GM03348 (cell line): ENCODE measurements at regions not wholly inside any gene's neighbourhood (a gene's known extent, or its start where the extent isn't known, plus 50 kb on each side); places are given as distances from the start of the nearest gene placed in this dataset.

Experiments used
- DNase-seq: peaks from one replicate; pipeline ENCODE4 v3.0.0; 2012; ENCODE audit warnings: low spot score

GRCh38 chr16:66171578-66171977 is 194.9 kb upstream of the CDH5 start:
- DNase-seq = no peak

GRCh38 chr16:66170989-66171388 is 195.5 kb upstream of the CDH5 start:
- DNase-seq = no peak

GRCh38 chr16:66169817-66170216 is 196.7 kb upstream of the CDH5 start:
- DNase-seq = no peak

GRCh38 chr16:66168777-66169176 is 197.7 kb upstream of the CDH5 start:
- DNase-seq = no peak

- no peak for DNase-seq
These were observed 198.8 kb upstream of the CDH5 start for GRCh38 chr16:66167564-66168291.

- DNase-seq = no peak
These were observed 200.0 kb upstream of the CDH5 start for GRCh38 chr16:66166490-66166889.

- no peak for DNase-seq
These were observed 200.6 kb upstream of the CDH5 start for GRCh38 chr16:66165879-66166278.

- no peak for DNase-seq
These were observed 201.8 kb upstream of the CDH5 start for GRCh38 chr16:66164581-66165247.

GRCh38 chr16:66162821-66163220 is 203.7 kb upstream of the CDH5 start:
- no peak for DNase-seq

GRCh38 chr16:66161942-66162341 is 204.5 kb upstream of the CDH5 start:
- no peak for DNase-seq

- DNase-seq = no peak
These were observed 205.2 kb upstream of the CDH5 start for GRCh38 chr16:66161269-66161668.

GRCh38 chr16:66159987-66160386 is 206.5 kb upstream of the CDH5 start:
- peak; percentile 41 for DNase-seq

- no peak for DNase-seq
These were observed 210.0 kb upstream of the CDH5 start for GRCh38 chr16:66156538-66156937.

GRCh38 chr16:66155933-66156332 is 210.6 kb upstream of the CDH5 start:
- no peak for DNase-seq

GRCh38 chr16:66154801-66155200 is 211.7 kb upstream of the CDH5 start:
- DNase-seq = no peak

GRCh38 chr16:66152823-66153393 is 213.6 kb upstream of the CDH5 start:
- DNase-seq = peak; percentile 85

GRCh38 chr16:66152181-66152580 is 214.3 kb upstream of the CDH5 start:
- no peak for DNase-seq

GRCh38 chr16:66150698-66151482 is 215.6 kb upstream of the CDH5 start:
- DNase-seq = peak; percentile 39

GRCh38 chr16:66147291-66147690 is 219.2 kb upstream of the CDH5 start:
- DNase-seq = no peak

- no peak for DNase-seq
These were observed 219.7 kb upstream of the CDH5 start for GRCh38 chr16:66146798-66147197.

- DNase-seq = no peak
These were observed 221.8 kb upstream of the CDH5 start for GRCh38 chr16:66144641-66145040.

GRCh38 chr16:66143415-66143814 is 223.1 kb upstream of the CDH5 start:
- DNase-seq = no peak

GRCh38 chr16:66141885-66142284 is 224.6 kb upstream of the CDH5 start:
- no peak for DNase-seq
